KMS-11 (cell line): ENCODE measurements at regions not wholly inside any gene's neighbourhood (a gene's known extent, or its start where the extent isn't known, plus 50 kb on each side); places are given as distances from the start of the nearest gene placed in this dataset.

Experiments used
- H2AFZ ChIP-seq: fragments of 200-600 bp; sonication (generic); 2 replicates; pipeline ENCODE4 v1.6.1; 2016; ENCODE audit warnings: antibody characterized with exemption, mixed run types, low read depth
- H3K27ac ChIP-seq: fragments of 200-600 bp; sonication (generic); 2 replicates; pipeline ENCODE4 v1.6.1; 2016; ENCODE audit warnings: mild to moderate bottlenecking, mixed run types
- H3K27me3 ChIP-seq: fragments of 200-600 bp; sonication (generic); 2 replicates; pipeline ENCODE4 v1.6.1; 2017; ENCODE audit warnings: mild to moderate bottlenecking, low read depth, mixed run types, moderate library complexity; ENCODE audit not compliant: insufficient read depth
- H3K36me3 ChIP-seq: fragments of 200-600 bp; sonication (generic); 2 replicates; pipeline ENCODE4 v1.6.1; 2017; ENCODE audit warnings: mild to moderate bottlenecking, mixed run types; ENCODE audit not compliant: insufficient read depth
- H3K4me1 ChIP-seq: fragments of 200-600 bp; sonication (generic); 2 replicates; pipeline ENCODE4 v1.6.1; 2016; ENCODE audit warnings: mild to moderate bottlenecking, low read depth, mixed run types; ENCODE audit not compliant: poor library complexity, severe bottlenecking
- H3K4me2 ChIP-seq: fragments of 200-600 bp; sonication (generic); 2 replicates; pipeline ENCODE4 v1.7.0; 2016; ENCODE audit warnings: mild to moderate bottlenecking, mixed run types
- H3K4me3 ChIP-seq: fragments of 200-600 bp; sonication (generic); IDR thresholded peaks from 2 replicates; pipeline ENCODE4 v1.6.1; 2017; ENCODE audit warnings: low read depth, low read length, mixed read lengths; ENCODE audit not compliant: insufficient read depth
- H3K79me2 ChIP-seq: fragments of 200-600 bp; sonication (generic); 2 replicates; pipeline ENCODE4 v1.6.1; 2016; ENCODE audit warnings: low read depth, mixed run types; ENCODE audit not compliant: insufficient read depth
- H3K9ac ChIP-seq: fragments of 200-600 bp; sonication (generic); 2 replicates; pipeline ENCODE4 v1.6.1; 2016; ENCODE audit warnings: mild to moderate bottlenecking, mixed run types
- H4K20me1 ChIP-seq: fragments of 200-600 bp; sonication (generic); 2 replicates; pipeline ENCODE4 v1.6.1; 2016; ENCODE audit warnings: mild to moderate bottlenecking, mixed run types; ENCODE audit not compliant: insufficient read depth
- CTCF ChIP-seq: fragments of 200-600 bp; sonication (generic); conservative IDR thresholded peaks from 2 replicates; pipeline ENCODE4 v1.6.1; 2017; ENCODE audit warnings: low read depth, mild to moderate bottlenecking, antibody characterized with exemption, low read length, moderate library complexity, mixed read lengths

GRCh38 chr12:103053089-103053488 is 95.6 kb downstream of the ASCL1 start:
- Histone ChIP-seq H3K4me3 (no peak overlapping the region), H3K9ac (no peak overlapping the region), H3K27ac (no peak overlapping the region), H3K79me2 (no peaks in the 10 kb centered on the region), H3K27me3 (no peaks in the 10 kb centered on the region), H3K4me2 (no peak overlapping the region), H3K36me3 (no peaks in the 10 kb centered on the region), H2AFZ (no peak overlapping the region), H3K4me1 (no peaks in the 10 kb centered on the region), H4K20me1 (no peaks in the 10 kb centered on the region)
- no peak for TF ChIP-seq CTCF

GRCh38 chr12:103073630-103074029 is 116.2 kb downstream of the ASCL1 start:
- no peak for TF ChIP-seq CTCF
- Histone ChIP-seq H3K27ac (no peak overlapping the region), H3K36me3 (no peaks in the 10 kb centered on the region), H3K4me2 (no peak overlapping the region), H4K20me1 (no peaks in the 10 kb centered on the region), H2AFZ (no peak overlapping the region), H3K4me3 (no peak overlapping the region), H3K27me3 (no peaks in the 10 kb centered on the region), H3K9ac (no peak overlapping the region), H3K4me1 (no peaks in the 10 kb centered on the region), H3K79me2 (no peaks in the 10 kb centered on the region)

- H3K4me1 ChIP-seq, result no peaks in the 10 kb centered on the region
- H3K4me3 ChIP-seq, result no peak overlapping the region
- no peaks in the 10 kb centered on the region for H4K20me1 ChIP-seq
- no peaks in the 10 kb centered on the region for H3K79me2 ChIP-seq
- H3K27me3 ChIP-seq, result no peaks in the 10 kb centered on the region
- no peak overlapping the region for H3K9ac ChIP-seq
- no peak overlapping the region for H3K4me2 ChIP-seq
- no peak overlapping the region for H2AFZ ChIP-seq
- no peak for TF ChIP-seq CTCF
- H3K27ac ChIP-seq, result no peak overlapping the region
- H3K36me3 ChIP-seq, result no peaks in the 10 kb centered on the region
Observed at GRCh38 chr12:103075848-103076247, 118.4 kb downstream of the ASCL1 start.

- Histone ChIP-seq H3K79me2 (no peaks in the 10 kb centered on the region), H3K9ac (no peak overlapping the region), H3K4me3 (no peak overlapping the region), H3K4me1 (no peaks in the 10 kb centered on the region), H3K36me3 (no peaks in the 10 kb centered on the region), H3K27ac (no peak overlapping the region), H4K20me1 (no peaks in the 10 kb centered on the region), H3K27me3 (no peaks in the 10 kb centered on the region), H3K4me2 (no peak overlapping the region), H2AFZ (no peak overlapping the region)
- no peak for TF ChIP-seq CTCF
Observed at GRCh38 chr12:103077108-103077773, 119.8 kb downstream of the ASCL1 start.
